WTC11 (cell line): ENCODE measurements at regions not wholly inside any gene's neighbourhood (a gene's known extent, or its start where the extent isn't known, plus 50 kb on each side); places are given as distances from the start of the nearest gene placed in this dataset.

Experiments
- ATAC-seq: fragments of 200-7000 bp; cut with Tn5 transposase; 2 replicates; pipeline ENCODE4 v1.10.0; 2021; ENCODE audit warnings: mild to moderate bottlenecking, moderate library complexity
- CTCF ChIA-PET: fragments of 300-600 bp; sonication (Branson Sonifier 250); formaldehyde crosslinking; loops from one replicate; lab custom pipeline; 2021; ENCODE audit warnings: antibody characterized with exemption; lab: Charles Lee
- POLR2A ChIA-PET: fragments of 350-600 bp; sonication (Branson Sonifier 250); formaldehyde crosslinking; loops from one replicate; lab custom pipeline; 2021; ENCODE audit warnings: antibody characterized with exemption; lab: Charles Lee
- DNase-seq: peaks from one replicate; pipeline ENCODE4 v3.0.0; 2021; ENCODE audit warnings: low spot score
- H3K27ac Mint-ChIP-seq: 2 replicates; pipeline ENCODE4 v1.8.0; 2021; ENCODE audit warnings: mixed read lengths
- H3K27me3 Mint-ChIP-seq: 2 replicates; pipeline ENCODE4 v1.8.0; 2021; ENCODE audit warnings: low read depth, mild to moderate bottlenecking, moderate library complexity, mixed read lengths
- H3K36me3 Mint-ChIP-seq: 2 replicates; pipeline ENCODE4 v1.8.0; 2021; ENCODE audit warnings: mixed read lengths
- H3K4me1 Mint-ChIP-seq: 2 replicates; pipeline ENCODE4 v1.8.0; 2022; ENCODE audit warnings: mixed read lengths
- H3K4me3 Mint-ChIP-seq: 2 replicates; pipeline ENCODE4 v1.8.0; 2021; ENCODE audit warnings: mild to moderate bottlenecking, moderate library complexity, mixed read lengths
- H3K9me3 Mint-ChIP-seq: 2 replicates; pipeline ENCODE4 v1.8.0; 2021; ENCODE audit warnings: mixed read lengths
- AR ChIP-seq: fragments of 250-450 bp; sonication (Bioruptor Pico); IDR thresholded peaks from 2 replicates; pipeline ENCODE4 v1.9.0; 2021; ENCODE audit warnings: mild to moderate bottlenecking
- ARID4B ChIP-seq: sonication (generic); formaldehyde crosslinking; IDR thresholded peaks from 2 replicates; pipeline ENCODE4 v1.8.0; 2023; ENCODE audit warnings: missing genetic modification reagents, mild to moderate bottlenecking, borderline replicate concordance
- ATF2 ChIP-seq: sonication (generic); formaldehyde crosslinking; IDR thresholded peaks from 2 replicates; pipeline ENCODE4 v1.8.1; 2022; ENCODE audit warnings: low read depth, missing genetic modification reagents, borderline replicate concordance
- CBFB ChIP-seq: sonication (generic); formaldehyde crosslinking; IDR thresholded peaks from 2 replicates; pipeline ENCODE4 v1.8.1; 2022; ENCODE audit warnings: mild to moderate bottlenecking, low read depth, missing genetic modification reagents
- CDX4 ChIP-seq: fragments of 250-450 bp; sonication (Bioruptor Pico); IDR thresholded peaks from 2 replicates; pipeline ENCODE4 v1.9.0; 2021; ENCODE audit warnings: moderate library complexity, mild to moderate bottlenecking, inconsistent platforms, borderline replicate concordance
- GRHL2 ChIP-seq: fragments of 250-450 bp; sonication (Bioruptor Pico); IDR thresholded peaks from 2 replicates; pipeline ENCODE4 v1.8.0; 2022; ENCODE audit warnings: mild to moderate bottlenecking, moderate library complexity; ENCODE audit not compliant: insufficient replicate concordance, severe bottlenecking
- HMGA2 ChIP-seq: fragments of 250-450 bp; sonication (Bioruptor Pico); IDR thresholded peaks from 2 replicates; pipeline ENCODE4 v1.4.0; 2021; ENCODE audit warnings: mild to moderate bottlenecking, moderate library complexity
- KAT7 ChIP-seq: sonication (generic); formaldehyde crosslinking; IDR thresholded peaks from 2 replicates; pipeline ENCODE4 v1.8.1; 2023; ENCODE audit warnings: missing genetic modification reagents, mild to moderate bottlenecking, borderline replicate concordance
- NR2C2 ChIP-seq: sonication (generic); formaldehyde crosslinking; IDR thresholded peaks from 2 replicates; pipeline ENCODE4 v1.8.0; 2022; ENCODE audit warnings: mild to moderate bottlenecking, missing genetic modification reagents
- SMAD4 ChIP-seq: sonication (generic); formaldehyde crosslinking; IDR thresholded peaks from 2 replicates; pipeline ENCODE4 v1.8.0; 2022; ENCODE audit warnings: mild to moderate bottlenecking, missing genetic modification reagents
- USF2 ChIP-seq: sonication (generic); formaldehyde crosslinking; IDR thresholded peaks from 2 replicates; pipeline ENCODE4 v1.8.1; 2023; ENCODE audit warnings: mild to moderate bottlenecking, missing genetic modification reagents, moderate library complexity
- ZMAT4 ChIP-seq: fragments of 250-450 bp; sonication (Bioruptor Pico); IDR thresholded peaks from 2 replicates; pipeline ENCODE4 v1.9.0; 2021; ENCODE audit warnings: mild to moderate bottlenecking
- ZNF423 ChIP-seq: fragments of 250-450 bp; sonication (Bioruptor Pico); IDR thresholded peaks from 2 replicates; pipeline ENCODE4 v2.1.2; 2022; ENCODE audit warnings: mild to moderate bottlenecking, moderate library complexity
- ZNF532 ChIP-seq: fragments of 250-450 bp; sonication (Bioruptor Pico); IDR thresholded peaks from 2 replicates; pipeline ENCODE4 v1.9.0; 2021; ENCODE audit warnings: mild to moderate bottlenecking, borderline replicate concordance
- TF ChIP-seq, protein P1 (sequence below): sonication (generic); formaldehyde crosslinking; IDR thresholded peaks from 2 replicates; pipeline ENCODE4 v1.8.1; 2022; ENCODE audit warnings: low read depth, mild to moderate bottlenecking, moderate library complexity, missing genetic modification reagents, borderline replicate concordance
- TF ChIP-seq, protein P2 (sequence below): sonication (generic); formaldehyde crosslinking; IDR thresholded peaks from 2 replicates; pipeline ENCODE4 v1.8.1; 2022; ENCODE audit warnings: mild to moderate bottlenecking, missing genetic modification reagents, moderate library complexity, borderline replicate concordance

GRCh38 chr6:62528894-62529526 is 243.0 kb upstream of the KHDRBS2 start:
- Mint-ChIP-seq H3K27ac (no peak overlapping the region), H3K4me1 (no peaks in the 10 kb centered on the region), H3K4me3 (no peak overlapping the region), H3K36me3 (peaks cover 20% of the 10 kb centered on the region), H3K27me3 (no peaks in the 10 kb centered on the region), H3K9me3 (peaks cover 47% of the 10 kb centered on the region)
- ChIA-PET CTCF (no interaction called here), POLR2A (no interaction called here)
- no peak for TF ChIP-seq USF2 (CRISPR knock-in tag)
- TF ChIP-seq, protein P1, sequence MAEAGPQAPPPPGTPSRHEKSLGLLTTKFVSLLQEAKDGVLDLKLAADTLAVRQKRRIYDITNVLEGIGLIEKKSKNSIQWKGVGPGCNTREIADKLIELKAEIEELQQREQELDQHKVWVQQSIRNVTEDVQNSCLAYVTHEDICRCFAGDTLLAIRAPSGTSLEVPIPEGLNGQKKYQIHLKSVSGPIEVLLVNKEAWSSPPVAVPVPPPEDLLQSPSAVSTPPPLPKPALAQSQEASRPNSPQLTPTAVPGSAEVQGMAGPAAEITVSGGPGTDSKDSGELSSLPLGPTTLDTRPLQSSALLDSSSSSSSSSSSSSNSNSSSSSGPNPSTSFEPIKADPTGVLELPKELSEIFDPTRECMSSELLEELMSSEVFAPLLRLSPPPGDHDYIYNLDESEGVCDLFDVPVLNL = no peak
- no peak for TF ChIP-seq GRHL2
- TF ChIP-seq ATF2 (CRISPR knock-in tag) = no peak
- TF ChIP-seq CDX4 (CRISPR knock-in tag) = no peak
- no peak for TF ChIP-seq KAT7 (CRISPR knock-in tag)
- no peak for TF ChIP-seq HMGA2 (CRISPR knock-in tag)
- TF ChIP-seq ARID4B = no peak
- DNase-seq = no peak
- ATAC-seq = no peak

GRCh38 chr6:62523630-62524029 is 237.6 kb upstream of the KHDRBS2 start:
- Mint-ChIP-seq H3K9me3 (peaks cover 35% of the 10 kb centered on the region), H3K27me3 (no peaks in the 10 kb centered on the region), H3K27ac (no peak overlapping the region), H3K36me3 (peaks cover 16% of the 10 kb centered on the region), H3K4me3 (no peak overlapping the region), H3K4me1 (peaks cover 9% of the 10 kb centered on the region)
- ChIA-PET CTCF (no interaction called here), POLR2A (no interaction called here)
- DNase-seq (no peak), ATAC-seq (no peak)
- TF ChIP-seq NR2C2 (CRISPR knock-in tag) = no peak
- TF ChIP-seq GRHL2 = no peak
- TF ChIP-seq ZNF423 (CRISPR knock-in tag) = no peak
- TF ChIP-seq AR (CRISPR knock-in tag) = no peak
- no peak for TF ChIP-seq ZNF532
- TF ChIP-seq CBFB (CRISPR knock-in tag) = no peak
- TF ChIP-seq SMAD4 (CRISPR knock-in tag) = no peak
- TF ChIP-seq, protein P2, sequence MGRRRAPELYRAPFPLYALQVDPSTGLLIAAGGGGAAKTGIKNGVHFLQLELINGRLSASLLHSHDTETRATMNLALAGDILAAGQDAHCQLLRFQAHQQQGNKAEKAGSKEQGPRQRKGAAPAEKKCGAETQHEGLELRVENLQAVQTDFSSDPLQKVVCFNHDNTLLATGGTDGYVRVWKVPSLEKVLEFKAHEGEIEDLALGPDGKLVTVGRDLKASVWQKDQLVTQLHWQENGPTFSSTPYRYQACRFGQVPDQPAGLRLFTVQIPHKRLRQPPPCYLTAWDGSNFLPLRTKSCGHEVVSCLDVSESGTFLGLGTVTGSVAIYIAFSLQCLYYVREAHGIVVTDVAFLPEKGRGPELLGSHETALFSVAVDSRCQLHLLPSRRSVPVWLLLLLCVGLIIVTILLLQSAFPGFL = no peak
- no peak for TF ChIP-seq ZMAT4
